GM18858 (cell line): ENCODE measurements at regions not wholly inside any gene's neighbourhood (a gene's known extent, or its start where the extent isn't known, plus 50 kb on each side); places are given as distances from the start of the nearest gene placed in this dataset.

Experiments used
- ATAC-seq: cut with Tn5 transposase; IDR thresholded peaks from one replicate; pipeline ENCODE4 v1.9.1; 2021; ENCODE audit not compliant: unreplicated experiment

DNA sequence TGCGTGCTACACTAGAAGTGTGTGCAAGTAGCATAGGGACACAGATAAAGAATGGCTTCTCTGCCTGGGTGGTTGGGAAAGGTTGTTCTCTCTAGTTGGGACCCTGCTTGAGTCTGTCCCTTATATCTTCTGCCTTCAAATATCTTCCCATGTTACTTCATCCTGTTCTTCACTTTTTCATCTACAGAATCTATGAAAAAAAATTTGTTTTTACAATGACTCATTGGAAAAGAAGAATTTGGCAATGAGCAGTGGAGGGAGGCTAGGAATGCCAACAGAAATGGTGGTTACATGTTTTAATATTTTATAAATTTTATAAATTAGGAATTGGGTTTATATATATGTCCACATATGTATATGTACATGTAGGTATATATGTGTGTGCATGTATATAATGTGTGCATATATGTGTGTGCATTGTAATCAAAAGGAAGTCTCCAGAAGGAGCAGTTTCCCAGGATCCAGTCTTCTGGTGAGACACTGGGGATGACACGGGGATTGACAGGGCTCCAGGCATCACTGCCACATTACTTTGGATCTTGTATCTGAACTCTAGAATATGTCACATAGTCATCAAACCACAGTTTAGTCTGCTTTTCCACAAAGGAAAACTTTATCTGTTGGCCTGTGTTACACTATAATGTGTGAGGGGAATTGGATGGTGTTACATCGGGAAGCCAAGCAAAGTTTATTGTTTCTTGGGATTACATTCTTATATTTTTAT lies 75.3 kb upstream of the RIPOR2 start:
- ATAC-seq, result no peak

DNA sequence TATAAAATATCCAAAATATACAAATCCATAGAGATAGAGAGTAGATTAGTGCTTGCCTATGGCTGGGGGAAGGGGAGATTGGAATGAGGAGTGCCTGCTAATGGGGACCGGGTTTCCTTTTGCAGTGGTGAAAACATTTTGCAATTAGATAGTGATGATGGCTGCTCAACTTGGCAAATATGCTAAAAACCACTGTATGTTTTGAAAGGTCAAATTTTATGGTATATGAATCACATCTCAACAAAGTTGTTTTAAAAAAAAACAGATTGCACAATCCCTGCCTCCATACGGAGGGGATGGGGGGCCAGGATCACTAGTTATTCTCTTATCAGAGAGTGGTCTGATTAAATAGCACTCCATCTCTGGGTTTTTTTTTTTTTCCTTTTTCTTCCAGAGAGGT lies 76.9 kb upstream of the RIPOR2 start:
- no peak for ATAC-seq

DNA sequence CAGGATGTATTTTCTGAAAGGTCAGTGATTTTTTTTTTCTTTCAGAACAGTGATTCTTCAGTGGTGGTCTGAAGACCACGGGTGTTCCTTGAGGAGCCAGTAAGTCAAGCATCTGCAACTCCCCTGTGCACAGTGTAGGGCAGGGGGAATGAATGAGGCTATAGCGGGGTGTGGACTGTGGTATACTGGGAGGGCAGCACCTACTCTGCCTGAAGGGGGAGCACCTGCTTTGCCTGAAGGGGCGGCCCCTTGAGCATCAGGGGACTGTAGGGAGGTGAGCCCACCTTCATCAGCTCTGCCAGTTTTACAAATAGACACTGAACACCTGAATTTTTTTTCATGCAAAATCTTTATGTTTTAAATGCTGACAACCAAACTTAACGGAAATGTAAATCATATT lies 77.5 kb upstream of the RIPOR2 start:
- ATAC-seq, result no peak

- ATAC-seq, result no peak
Measured at GRCh38 chr6:25014369-25014768, 78.6 kb upstream of the RIPOR2 start.

DNA sequence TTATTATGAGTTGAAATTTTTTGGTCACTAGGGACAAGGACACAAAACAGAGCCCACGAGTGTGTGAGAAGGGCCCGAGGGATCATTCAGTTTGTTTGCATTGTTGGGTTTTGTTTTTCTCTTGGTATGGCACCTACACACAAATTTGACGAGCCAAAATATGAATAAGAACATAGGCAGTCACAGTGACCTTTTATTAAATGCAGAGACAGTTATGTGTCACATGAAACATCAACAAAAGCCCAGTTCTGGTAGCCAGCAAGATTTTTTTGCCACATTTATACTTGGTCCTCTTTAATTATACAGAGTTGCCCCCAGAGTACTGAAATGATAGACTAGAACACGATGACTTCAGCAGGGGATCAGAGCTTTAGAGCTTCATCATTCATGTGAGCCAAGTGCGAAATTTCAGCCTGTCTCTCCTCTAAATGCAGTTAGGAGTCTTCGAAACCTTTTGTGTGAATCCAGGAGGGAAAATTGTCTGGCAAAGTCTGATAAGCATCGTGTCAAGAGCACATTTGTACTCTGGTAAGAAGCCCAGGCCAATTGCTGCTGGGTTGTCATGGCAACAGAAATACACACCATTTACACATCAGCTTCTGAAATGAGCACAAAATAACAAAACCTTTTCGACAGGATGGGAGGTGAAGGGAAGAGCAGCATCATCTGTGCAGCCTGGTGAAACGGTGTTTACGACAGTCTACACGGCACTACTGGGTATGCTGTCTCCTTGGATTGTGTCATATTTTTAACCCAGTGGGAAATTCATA lies 79.2 kb upstream of the RIPOR2 start:
- ATAC-seq, result no peak

DNA sequence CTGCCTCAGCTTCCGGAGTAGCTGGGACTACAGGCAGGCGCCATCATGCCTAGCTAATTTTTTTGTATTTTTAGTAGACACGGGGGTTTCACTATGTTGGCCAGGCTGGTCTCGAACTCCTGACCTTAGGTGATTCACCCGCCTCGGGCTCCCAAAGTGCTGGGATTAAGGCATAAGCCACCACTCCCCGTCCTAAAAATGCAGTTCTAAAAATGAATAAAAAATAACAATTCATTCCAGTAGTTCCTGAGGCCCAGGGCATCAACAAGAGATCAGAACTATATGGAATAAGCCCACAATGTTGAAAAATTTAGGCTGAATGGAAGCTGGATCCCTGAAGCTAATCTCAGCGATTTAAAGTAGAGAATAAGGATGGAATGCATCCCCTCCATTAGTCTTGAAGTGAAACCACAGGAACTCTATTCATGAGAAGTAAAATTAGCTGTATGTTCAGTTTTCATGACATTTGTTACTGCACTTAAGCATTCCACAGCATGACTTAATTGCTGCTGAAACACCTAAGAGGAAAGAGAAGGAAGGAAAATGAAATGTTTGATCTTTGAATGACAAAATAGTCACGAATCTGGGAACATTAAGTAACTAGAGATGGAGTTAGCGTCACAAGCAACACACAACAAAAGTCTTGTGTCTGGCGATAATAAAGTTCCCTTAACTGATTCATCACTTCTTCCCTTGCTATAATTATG lies 80.4 kb upstream of the RIPOR2 start:
- ATAC-seq, result no peak

GRCh38 chr6:25017486-25017885 lies 81.7 kb upstream of the RIPOR2 start:
- no peak for ATAC-seq

GRCh38 chr6:25017932-25018567 lies 82.3 kb upstream of the RIPOR2 start:
- ATAC-seq, result peak; percentile 63

- ATAC-seq, result no peak
Measured at GRCh38 chr6:25018568-25018954, 82.8 kb upstream of the RIPOR2 start.

- no peak for ATAC-seq
Measured at GRCh38 chr6:25022140-25022553, 86.4 kb upstream of the RIPOR2 start.

GRCh38 chr6:25023781-25024180 lies 88.0 kb upstream of the RIPOR2 start:
- no peak for ATAC-seq

- no peak for ATAC-seq
Measured at GRCh38 chr6:25024821-25025220, 89.1 kb upstream of the RIPOR2 start.

DNA sequence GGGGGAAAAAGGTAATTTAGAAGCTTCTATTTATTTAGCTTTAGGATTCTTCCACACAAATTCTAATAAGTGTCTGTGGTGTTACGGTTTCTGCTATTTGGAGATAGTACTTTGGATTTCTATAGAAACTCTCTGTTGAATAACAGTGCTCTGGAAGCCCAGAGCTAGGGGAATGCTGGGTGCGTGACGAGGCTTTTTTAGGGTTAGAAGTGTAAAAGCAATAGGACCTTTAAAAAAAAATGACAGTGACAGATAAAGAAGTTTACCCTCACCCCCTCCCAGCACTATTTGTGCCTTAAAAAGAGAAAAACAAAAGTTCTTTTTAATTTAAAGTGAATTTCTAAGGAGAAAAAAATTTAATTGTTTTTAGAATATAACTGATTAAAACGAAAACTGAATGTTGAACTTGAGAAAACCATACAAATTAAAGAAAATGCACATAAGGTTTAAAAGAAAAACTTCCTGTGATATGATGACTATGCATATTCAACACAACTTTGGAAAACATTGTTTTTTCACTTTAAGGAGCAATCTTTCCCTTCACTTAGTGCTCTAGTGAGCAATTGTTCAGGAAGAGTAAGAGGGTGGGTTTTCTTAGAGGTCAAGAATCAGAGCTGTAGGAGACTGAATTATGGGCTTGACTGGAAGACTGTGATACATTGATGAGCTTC lies 89.6 kb upstream of the RIPOR2 start:
- ATAC-seq, result no peak

- no peak for ATAC-seq
Measured at GRCh38 chr6:25025919-25026301, 90.2 kb upstream of the RIPOR2 start.

- no peak for ATAC-seq
Measured at GRCh38 chr6:25026723-25027122, 91.0 kb upstream of the RIPOR2 start.

GRCh38 chr6:25027221-25027916 lies 91.6 kb upstream of the RIPOR2 start:
- ATAC-seq, result peak; percentile 94

- no peak for ATAC-seq
Measured at GRCh38 chr6:25028328-25028727, 92.6 kb upstream of the RIPOR2 start.

DNA sequence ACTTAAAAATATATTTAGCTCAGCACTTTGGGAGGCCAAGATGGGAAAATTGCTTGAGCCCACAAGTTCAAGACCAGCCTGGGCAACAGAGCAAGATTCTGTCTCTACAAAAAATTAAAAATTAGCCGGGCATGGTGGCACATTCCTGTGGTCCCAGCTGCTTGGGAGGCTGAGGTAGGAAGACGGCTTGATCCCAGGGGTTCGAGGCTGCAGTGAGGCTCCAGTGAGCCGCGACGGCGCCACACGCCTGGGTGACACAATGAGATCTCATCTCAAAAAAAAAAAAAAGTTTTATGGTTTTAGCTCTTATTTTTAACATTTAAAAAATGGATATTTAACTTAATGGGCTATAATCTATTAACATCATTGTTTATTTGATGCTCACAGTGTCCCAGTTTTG lies 97.2 kb upstream of the RIPOR2 start:
- ATAC-seq, result no peak

- peak; percentile 36 for ATAC-seq
Measured at GRCh38 chr6:25034431-25034921, 98.7 kb upstream of the RIPOR2 start.

DNA sequence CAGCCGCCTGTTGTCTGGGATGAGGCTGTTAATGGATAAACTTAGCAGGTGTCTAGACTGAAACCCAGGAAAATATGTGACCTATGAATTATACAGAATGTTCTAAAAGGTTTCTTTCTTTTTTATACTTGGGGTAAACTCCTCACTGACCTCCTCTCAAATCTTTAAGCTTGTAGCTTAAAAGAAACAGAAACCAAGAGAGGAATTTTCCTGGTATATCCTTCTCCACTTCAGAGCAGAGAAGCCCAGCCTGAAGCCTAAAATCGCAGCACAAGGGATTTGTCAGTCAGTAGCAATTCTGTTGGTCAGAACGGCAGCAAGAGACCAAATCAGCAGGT lies 99.4 kb upstream of the RIPOR2 start:
- no peak for ATAC-seq
